GM10266 (cell line): ENCODE measurements at regions not wholly inside any gene's neighbourhood (a gene's known extent, or its start where the extent isn't known, plus 50 kb on each side); places are given as distances from the start of the nearest gene placed in this dataset.
"Not testable (repeated sequence)": the region's sequence is repeated elsewhere in the genome, so short reads cannot be mapped to it uniquely, and the experiment has no call there.

Experiments
- DNase-seq: peaks from one replicate; pipeline ENCODE4 v3.0.0; 2012; ENCODE audit errors: extremely low spot score
- TF ChIP-seq, protein P1 (sequence below): IDR thresholded peaks from 2 replicates; pipeline ENCODE4 v1.5.1; 2012; ENCODE audit warnings: mild to moderate bottlenecking, low read depth; ENCODE audit not compliant: control insufficient read depth, insufficient read depth; ENCODE audit errors: missing control alignments

DNA sequence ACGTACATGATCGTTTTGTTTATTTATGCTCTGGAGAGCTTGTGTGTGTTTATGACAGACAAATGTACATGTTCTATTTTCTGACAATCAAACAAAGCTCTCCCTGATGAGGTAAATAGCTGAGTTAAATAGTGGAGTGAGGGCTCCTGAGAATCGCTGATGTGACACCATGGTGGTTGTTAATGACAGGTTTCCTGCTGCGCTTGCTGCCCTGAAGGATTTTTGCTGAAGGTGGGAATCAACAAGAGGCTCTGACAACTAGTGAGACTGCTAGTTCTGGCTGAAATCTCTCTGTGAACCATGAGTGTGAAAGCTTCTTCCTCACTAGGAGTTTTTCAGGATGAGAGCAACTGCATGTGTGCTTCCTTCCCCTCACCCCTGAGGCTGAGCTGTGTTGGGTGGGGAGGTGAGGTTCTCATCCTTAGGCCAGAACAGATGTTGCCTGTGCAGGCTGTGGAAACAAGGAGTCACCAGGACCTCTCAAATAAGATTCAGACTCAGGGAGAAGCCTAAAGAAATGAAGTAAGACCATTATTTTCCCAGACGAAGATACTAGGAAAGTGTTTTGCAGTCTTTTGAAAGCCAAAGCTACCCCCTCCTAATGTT is 173.4 kb upstream of the JADE1 start:
- TF ChIP-seq, protein P1, sequence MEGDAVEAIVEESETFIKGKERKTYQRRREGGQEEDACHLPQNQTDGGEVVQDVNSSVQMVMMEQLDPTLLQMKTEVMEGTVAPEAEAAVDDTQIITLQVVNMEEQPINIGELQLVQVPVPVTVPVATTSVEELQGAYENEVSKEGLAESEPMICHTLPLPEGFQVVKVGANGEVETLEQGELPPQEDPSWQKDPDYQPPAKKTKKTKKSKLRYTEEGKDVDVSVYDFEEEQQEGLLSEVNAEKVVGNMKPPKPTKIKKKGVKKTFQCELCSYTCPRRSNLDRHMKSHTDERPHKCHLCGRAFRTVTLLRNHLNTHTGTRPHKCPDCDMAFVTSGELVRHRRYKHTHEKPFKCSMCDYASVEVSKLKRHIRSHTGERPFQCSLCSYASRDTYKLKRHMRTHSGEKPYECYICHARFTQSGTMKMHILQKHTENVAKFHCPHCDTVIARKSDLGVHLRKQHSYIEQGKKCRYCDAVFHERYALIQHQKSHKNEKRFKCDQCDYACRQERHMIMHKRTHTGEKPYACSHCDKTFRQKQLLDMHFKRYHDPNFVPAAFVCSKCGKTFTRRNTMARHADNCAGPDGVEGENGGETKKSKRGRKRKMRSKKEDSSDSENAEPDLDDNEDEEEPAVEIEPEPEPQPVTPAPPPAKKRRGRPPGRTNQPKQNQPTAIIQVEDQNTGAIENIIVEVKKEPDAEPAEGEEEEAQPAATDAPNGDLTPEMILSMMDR, result no peak
- DNase-seq, result no peak

GRCh38 chr4:128635141-128635954 is 174.2 kb upstream of the JADE1 start:
- DNase-seq, result no peak
- TF ChIP-seq, protein P1, result no peak

DNA sequence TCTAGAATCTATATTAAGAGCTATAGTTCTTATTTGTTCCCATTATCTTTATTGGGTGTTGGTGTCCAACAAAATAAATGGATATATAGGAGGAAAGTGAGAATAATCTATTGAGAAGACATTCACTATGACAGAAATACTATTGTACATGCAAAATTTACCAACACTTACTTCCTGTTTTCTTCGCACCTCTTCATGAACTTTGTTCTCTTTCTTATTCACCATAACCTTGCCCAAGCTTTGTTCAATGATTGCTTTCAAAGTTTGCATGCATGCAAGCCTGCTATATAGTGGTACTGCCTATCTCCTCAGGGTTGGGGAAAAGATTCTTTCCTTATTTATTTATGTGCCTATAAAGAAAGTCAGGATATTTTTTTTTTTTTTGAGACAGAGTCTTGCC is 176.4 kb upstream of the JADE1 start:
- DNase-seq, result no peak
- TF ChIP-seq, protein P1, result no peak

GRCh38 chr4:128630871-128631270 is 178.6 kb upstream of the JADE1 start:
- TF ChIP-seq, protein P1, result no peak
- no peak for DNase-seq

GRCh38 chr4:128623508-128624215 is 185.8 kb upstream of the JADE1 start:
- TF ChIP-seq, protein P1, result no peak

DNA sequence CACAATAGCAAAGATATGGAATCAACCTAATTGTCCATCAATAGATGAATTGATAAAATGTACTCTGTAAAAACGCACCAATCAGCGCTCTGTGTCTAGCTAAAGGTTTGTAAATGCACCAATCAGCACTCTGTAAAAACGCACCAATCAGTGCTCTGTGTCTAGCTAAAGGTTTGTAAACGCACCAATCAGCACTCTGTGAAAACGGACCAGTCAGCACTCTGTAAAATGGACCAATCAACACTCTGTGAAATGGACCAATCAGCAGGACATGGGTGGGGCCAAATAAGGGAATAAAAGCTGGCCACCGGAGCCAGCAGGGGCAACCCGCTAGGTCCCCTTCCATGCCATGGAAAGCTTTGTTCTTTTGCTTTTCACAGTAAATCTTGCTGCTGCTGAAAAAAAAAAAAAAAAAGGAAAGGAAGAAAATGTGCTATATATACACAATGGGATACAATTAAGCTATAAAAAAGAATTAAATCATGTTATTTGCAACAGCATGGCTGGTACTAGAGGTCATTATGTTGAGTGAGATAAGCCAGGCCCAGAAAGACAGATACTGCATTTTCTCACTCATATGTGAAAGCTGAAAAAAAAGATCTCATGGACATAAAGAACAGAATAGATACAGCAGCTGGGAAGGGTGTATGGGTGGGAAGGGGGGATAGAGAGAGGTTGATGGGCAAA is 189.1 kb upstream of the JADE1 start:
- DNase-seq, result not testable (repeated sequence)

More at GRCh38 chr4:128623508-128624215, 185.8 kb upstream of the JADE1 start:
- no peak for DNase-seq

- DNase-seq, result no peak
- TF ChIP-seq, protein P1, result no peak
Measured at GRCh38 chr4:128615197-128615596, 194.3 kb upstream of the JADE1 start.
